GM18861 (cell line): ENCODE measurements at regions not wholly inside any gene's neighbourhood (a gene's known extent, or its start where the extent isn't known, plus 50 kb on each side); places are given as distances from the start of the nearest gene placed in this dataset.

ENCODE experiments used
- ATAC-seq: cut with Tn5 transposase; IDR thresholded peaks from one replicate; pipeline ENCODE4 v1.9.1; 2021; ENCODE audit not compliant: unreplicated experiment

DNA sequence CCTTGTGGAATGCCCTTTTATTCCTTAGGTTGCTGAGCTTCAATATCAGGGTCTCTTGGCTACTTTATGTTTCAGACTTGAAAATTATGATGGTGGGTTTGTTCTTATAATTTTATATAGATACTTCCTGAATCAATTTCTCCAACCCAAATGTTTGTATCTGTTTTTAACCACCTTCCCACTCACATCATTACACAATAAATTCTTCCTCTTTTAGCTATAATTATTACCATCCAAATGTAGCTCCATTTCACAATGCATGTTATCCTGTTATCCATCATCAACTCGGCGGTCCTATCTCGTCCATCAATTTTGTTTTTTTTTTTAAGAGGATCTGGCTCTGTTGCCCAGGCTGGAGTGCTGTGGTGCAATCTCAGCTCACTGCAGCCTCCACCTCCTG, 357.6 kb upstream of the ZP4 start:
- ATAC-seq, result no peak

GRCh38 chr1:238242181-238242580, 351.5 kb upstream of the ZP4 start:
- ATAC-seq, result no peak

- ATAC-seq, result no peak
Measured at GRCh38 chr1:238241607-238242006, 350.9 kb upstream of the ZP4 start.

- ATAC-seq, result no peak
Measured at GRCh38 chr1:238239343-238239742, 348.6 kb upstream of the ZP4 start.

- no peak for ATAC-seq
Measured at GRCh38 chr1:238233966-238234365, 343.2 kb upstream of the ZP4 start.

DNA sequence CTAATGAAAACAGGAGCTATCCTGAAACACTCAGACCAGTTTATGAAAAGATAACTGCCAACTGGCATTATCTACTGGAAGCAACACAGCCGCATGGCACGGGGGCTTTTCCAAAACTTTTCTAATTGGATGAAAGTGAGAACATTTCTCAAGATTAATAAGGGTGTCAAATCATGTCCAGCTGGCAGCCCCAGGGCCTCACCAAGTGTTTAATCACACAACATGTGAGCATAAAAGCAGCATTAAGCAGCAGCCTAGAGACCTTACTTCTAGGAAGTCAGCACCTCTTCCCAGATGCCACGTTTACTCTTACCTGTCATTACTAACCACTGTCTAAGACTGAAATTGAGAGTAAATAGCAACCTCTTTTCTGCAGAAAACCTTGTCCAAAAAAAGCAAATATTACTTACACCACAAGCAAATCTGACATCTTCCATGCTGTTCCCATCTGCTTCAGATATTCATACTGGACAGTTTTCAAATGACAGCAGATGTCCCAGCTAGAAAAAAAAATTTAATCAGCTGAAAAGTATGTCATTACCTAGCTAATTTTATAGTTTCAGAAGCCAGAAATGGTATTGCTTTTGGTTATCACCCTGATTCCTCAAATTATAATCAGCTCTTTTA, 341.5 kb upstream of the ZP4 start:
- ATAC-seq, result no peak

DNA sequence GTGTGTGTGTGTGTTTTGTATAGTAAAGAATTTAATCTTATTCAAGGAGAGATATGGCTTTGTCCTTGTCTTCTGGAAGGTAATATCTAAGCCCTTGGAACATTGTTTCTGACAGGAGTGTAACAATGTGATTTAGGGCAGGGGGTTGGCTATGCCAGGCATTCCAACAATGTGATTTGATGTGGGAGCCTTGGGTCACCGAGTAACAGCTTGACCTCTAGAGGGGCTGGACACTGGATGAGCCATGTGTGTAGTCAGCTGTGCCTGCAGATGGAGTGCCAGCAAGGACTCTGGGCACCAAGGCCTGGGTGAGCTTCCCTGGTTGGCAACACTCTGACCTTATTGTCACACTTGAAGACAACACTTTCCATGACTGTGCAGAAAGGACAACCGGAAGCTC, 336.1 kb upstream of the ZP4 start:
- ATAC-seq, result no peak

DNA sequence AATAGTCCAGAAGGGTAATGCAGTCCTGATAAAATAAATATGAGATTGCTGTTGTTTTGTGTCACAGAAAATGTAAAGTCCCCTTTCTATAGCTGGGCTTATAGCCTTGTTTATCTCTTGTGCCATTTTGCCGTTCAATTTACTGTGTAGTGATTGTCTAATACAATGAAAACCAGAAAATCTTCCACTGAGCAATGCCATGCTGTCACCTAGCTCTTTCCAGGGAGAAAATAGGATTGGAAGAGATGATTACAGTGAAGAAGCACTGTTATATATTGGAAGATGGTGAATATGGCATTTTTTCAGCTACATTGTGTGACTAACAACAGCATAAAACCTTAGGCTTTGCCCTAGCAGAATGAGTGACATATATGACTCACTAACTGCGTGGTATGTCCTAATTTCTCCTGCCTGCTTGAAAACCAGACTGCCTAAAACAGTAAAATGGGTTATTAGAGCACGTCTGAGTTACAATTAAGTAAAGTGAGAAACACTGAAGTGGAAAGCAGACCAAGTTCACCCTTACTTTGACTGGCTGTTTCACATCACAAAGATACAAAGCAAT, 332.4 kb upstream of the ZP4 start:
- no peak for ATAC-seq

GRCh38 chr1:238221738-238222137, 331.0 kb upstream of the ZP4 start:
- no peak for ATAC-seq

DNA sequence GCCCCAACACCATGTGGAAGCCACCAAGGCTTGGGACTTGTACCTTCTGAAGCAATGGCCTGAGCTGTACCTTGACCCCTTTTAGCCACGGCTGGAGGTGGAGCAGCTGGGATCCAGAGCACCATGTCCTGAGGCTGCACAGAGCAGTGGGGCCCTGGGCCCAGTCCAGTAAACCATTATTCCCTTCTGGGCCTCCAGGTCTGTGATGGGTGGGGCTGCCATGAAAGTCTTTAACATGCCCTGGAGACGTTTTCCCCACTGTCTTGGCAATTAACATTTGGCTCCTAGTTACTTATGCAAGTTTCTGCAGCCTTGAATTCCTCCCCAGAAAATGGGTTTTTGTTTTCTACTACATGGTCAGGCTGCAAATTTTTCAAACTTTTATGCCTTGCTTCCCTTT, 323.7 kb upstream of the ZP4 start:
- no peak for ATAC-seq

- ATAC-seq, result no peak
Measured at GRCh38 chr1:238205045-238205662, 314.4 kb upstream of the ZP4 start.

GRCh38 chr1:238201992-238202391, 311.3 kb upstream of the ZP4 start:
- ATAC-seq, result no peak

- ATAC-seq, result no peak
Measured at GRCh38 chr1:238199325-238199724, 308.6 kb upstream of the ZP4 start.

DNA sequence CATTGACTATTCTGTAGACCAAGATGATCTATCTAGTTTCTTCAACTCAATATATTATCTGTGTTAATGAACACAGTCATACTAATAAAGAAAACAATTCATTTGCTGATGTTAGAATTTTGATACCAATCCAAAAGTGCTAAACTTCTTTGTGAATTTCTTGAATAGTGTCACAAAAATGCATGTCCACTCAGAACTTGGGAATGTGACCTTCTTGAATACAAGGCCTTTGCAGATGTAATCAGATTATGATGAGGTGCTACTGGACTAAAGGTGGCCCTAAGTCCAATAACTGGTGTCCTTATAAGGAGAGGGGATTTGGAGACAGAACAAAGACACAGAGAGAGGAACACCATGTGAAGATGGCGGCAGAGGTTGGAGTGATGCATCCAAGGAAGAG, 305.8 kb upstream of the ZP4 start:
- ATAC-seq, result no peak

GRCh38 chr1:238191170-238191569, 300.4 kb upstream of the ZP4 start:
- no peak for ATAC-seq

- no peak for ATAC-seq
Measured at GRCh38 chr1:238187575-238187949, 296.8 kb upstream of the ZP4 start.

GRCh38 chr1:238186887-238187574, 296.3 kb upstream of the ZP4 start:
- ATAC-seq, result no peak

DNA sequence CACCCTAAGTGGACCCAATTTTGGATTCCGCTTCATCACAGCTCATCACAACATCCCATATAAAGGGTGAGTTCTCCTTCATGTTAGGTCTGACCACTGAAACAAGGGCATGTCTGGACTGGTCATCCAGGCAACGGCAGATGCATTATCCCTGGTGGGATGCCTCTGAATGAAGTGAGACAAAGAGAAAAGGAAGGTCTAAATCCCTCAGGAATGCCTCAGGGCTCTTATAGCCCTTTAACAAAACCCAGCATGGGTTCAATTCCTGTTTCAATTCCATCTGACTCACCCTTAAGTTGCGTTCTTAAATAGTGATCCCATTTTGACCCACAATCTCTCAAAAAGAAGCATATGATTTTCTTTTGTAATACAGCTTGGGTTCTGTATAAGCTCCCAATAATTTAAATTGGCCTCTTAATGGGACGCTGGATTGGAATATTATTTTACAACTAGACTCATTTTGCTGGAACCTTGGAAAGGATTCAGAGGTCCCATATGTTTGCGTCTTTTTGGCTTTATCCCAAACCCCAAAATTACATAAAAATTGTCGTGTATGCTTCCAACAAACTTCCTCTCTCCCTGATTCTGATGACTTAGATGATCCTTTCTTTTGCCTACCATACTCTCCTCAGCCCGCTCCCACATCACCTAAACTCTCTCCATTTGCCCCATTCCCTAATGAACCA, 287.4 kb upstream of the ZP4 start:
- ATAC-seq, result no peak

DNA sequence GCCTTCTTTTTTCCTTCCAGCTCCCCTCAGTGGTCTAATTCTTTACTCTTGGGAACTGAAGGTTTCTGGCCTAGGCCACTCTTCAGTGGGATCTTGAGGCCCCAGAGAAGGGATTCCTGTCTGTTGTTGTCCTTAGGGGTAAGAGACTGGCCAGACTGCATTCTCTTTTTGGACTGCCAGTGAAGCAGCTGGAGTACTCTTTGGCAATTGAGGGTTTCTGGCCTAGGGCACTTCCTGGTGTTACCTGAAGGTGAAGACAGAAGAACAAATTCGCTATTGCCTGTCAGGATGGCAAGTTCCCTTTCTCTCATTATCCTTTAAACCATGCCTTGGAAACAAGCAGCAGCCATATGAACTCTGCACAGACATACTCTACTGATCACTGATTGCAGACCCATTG, 286.6 kb upstream of the ZP4 start:
- no peak for ATAC-seq

GRCh38 chr1:238176441-238176840, 285.7 kb upstream of the ZP4 start:
- ATAC-seq, result no peak

- ATAC-seq, result no peak
Measured at GRCh38 chr1:238171985-238172384, 281.3 kb upstream of the ZP4 start.

DNA sequence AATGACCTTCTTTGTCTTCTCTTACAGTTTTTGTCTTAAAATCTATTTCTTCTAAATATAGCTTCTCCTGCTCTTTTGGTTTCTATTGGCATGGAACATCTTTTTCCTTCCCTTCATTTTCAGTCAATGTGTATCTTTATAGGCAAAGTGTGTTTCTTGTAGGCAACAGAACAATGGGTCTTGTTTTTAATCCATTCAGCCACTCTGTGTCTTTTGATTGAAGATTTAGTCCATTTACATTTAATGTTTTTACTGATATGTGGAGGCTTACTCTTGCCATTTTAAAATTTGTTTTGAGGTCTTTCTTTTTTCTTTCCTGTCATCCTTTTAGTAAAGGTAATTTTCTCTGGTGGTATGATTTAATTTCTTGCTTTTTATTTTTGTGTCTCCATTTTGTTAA, 271.2 kb upstream of the ZP4 start:
- ATAC-seq, result no peak
